NCI-H2081 (cell line): ENCODE measurements at regions not wholly inside any gene's neighbourhood (a gene's known extent, or its start where the extent isn't known, plus 50 kb on each side); places are given as distances from the start of the nearest gene placed in this dataset.

Experiments used
- DNase-seq, 2 experiments: peaks; one replicate each; lab custom pipeline; 2025; lab: John Stamatoyannopoulos, UW

DNA sequence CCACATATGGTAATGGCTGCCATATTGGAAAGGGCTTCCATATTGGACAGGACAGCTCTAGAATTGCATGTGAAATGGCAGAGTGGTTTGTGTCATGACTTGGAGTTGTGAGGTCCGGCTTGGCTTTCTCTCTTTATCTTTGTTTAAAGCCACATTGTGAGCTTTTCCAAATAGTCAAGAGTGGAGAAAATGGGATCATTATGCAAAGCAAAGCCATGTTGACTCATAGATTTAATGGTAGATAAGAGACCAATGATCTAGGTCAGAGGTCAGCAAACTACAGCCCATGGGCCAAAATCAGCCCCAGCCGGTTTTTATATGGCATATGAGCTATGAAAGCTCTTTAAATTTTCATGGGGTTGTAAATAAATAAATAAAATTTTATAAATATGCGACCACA is 449.1 kb downstream of the BCL11B start:
- DNase-seq: no peak

GRCh38 chr14:98826618-98827017 is 445.4 kb downstream of the BCL11B start:
- no peak for DNase-seq

DNA sequence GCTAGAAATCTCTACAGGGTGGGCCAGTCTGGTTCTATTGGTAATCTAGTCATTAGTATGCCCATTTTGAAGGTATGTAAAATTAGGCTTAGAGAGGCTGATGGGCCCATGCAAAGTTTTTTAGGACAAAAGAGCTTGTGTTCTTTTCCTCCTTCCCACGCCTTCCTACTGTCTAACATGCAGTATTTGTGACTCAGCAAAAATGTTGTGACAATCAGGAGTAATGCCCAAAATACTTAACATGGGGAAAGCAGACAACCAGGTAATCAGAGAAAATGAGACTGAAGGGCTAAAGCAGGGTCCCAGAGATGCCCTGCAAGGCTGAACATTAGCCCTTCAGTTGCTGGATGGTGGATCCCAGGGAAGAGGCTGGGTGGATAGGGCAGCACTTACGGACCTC is 437.9 kb downstream of the BCL11B start:
- no peak for DNase-seq

- DNase-seq: no peak
Measured at GRCh38 chr14:98835051-98835824, 436.8 kb downstream of the BCL11B start.

DNA sequence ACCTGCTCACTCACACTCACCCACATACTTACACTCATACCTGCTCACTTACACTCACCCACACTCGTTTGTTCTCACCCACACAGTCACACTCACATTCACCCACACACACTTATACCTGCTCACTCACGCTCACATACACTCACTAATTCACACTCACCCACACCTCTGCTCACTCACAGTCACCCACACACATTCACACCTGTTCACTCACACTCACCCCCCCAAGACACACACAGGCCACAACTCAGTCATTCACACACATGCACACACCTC is 436.2 kb downstream of the BCL11B start:
- DNase-seq: no peak

GRCh38 chr14:98840091-98840490 is 431.9 kb downstream of the BCL11B start:
- DNase-seq: no peak

DNA sequence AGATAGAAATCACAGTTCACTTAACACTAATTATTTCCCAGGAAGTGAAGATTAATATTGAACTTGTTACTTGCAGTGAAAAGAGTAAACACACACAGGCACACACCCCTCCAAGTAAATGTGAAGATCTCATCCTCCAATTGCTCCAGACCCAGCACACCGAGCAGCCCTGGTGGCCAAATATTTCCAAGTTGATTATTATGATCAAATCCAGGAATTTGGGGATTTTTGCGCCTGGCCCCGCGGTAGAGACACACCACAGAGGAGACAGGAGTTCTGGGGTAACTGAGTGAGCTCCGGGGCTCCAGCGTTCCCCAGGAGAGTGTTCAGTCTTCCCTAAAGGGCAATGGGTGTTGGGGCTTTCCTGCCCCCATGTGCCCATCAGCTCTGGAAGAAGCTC is 431.5 kb downstream of the BCL11B start:
- DNase-seq: no peak

DNA sequence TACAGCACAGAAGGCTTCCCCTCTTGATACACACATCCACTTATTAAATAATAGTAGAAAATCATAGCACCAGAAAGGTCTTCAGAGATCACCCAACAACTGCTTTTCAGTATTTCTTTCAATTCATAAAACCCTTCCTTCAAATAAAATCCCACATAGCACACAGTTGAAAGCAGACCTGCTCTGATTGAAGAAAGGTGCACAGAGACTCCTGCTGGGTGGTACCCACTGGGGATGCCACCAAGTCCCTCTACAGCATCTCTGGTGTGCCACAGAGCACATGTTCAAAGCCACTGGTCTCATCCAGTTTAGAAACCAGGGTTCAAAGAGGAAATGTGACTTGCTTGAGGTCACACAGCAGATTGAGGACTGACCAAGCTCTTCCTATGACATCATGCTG is 427.5 kb downstream of the BCL11B start:
- DNase-seq: no peak

- no peak for DNase-seq
Measured at GRCh38 chr14:98847521-98848468, 424.2 kb downstream of the BCL11B start.

- DNase-seq: no peak
Measured at GRCh38 chr14:98853063-98853729, 418.8 kb downstream of the BCL11B start.

GRCh38 chr14:98855926-98856715 is 415.9 kb downstream of the BCL11B start:
- DNase-seq: no peak

GRCh38 chr14:98858158-98858557 is 413.8 kb downstream of the BCL11B start:
- DNase-seq: no peak

- no peak for DNase-seq
Measured at GRCh38 chr14:98858561-98858960, 413.4 kb downstream of the BCL11B start.

DNA sequence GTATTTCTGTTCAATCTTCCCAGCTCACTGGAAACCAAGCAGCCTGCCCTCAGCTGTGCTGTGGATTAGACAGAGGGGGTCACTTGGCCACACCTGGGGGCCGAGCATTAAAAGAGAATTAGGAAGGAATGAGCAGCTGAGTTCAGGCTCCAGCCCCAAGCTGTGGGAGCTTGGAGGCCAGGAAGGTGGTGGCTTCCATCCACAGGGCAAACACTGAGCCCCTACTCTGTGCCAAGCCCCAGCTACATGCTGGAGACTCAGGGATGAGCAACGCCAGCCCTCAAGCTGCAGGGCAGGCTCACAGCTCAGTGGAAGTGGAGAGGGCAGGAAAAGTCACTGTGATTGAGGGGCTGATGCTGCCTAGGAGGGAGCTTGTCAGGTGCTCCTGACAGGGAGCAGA is 412.7 kb downstream of the BCL11B start:
- no peak for DNase-seq

- DNase-seq: no peak
Measured at GRCh38 chr14:98864211-98864610, 407.8 kb downstream of the BCL11B start.

DNA sequence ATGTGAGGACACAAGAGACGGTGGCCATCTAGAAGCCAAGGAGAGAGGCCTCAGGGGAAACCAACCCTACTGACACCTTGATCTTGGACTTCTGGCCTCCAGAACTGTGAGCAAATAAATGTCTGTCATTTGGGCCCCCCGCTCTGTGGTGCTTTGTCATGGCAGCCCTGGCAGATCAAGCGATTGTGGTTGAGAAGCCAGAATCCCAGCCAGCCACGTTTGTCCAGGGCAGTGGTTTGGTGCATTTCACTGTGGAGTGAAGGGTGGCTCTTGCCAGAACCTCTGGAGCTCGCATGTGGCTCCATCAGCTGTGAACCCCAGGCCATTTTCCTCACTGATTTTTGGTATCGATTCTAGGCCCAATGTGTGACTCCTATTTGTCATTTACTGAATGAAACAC is 404.9 kb downstream of the BCL11B start:
- no peak for DNase-seq

DNA sequence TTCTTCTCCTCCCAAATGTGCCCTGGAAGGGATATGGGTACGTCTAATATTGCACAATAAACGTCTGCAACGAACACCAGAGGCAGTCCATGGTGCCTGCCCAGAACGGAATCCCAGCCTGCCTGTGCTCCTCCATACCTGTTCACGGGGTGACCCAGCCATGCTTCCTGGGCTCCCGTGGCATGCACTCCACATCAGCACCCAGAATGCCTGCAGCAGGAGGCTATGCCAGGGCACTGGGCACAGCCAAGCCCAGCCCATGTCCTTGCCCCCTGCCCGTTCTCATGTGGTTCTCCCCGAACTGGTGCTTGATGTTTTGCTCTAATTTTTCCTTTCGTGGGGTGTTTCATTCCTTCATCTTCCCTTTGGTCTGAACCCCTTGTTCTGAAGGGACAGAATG is 404.3 kb downstream of the BCL11B start:
- no peak for DNase-seq

DNA sequence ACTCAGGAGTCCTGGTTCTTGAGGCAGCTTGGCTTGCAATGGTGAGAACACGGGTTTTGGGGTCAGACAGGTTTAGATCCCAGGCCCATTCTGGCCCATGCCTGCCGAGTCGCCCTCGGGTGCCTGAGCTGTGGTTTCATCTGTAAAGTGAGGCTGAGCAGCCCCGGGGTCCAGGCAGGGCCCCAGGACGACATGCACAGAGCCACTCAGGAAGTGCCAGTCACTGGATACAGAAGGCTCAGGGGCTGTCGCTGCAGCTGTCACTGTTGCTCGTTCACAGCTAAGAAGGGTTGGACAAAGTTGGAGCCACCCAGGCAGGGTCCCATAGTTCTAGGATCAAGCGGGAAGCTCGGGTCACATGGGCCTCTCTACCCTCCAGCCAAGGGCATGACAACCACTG is 403.1 kb downstream of the BCL11B start:
- no peak for DNase-seq

GRCh38 chr14:98871796-98872195 is 400.2 kb downstream of the BCL11B start:
- DNase-seq: no peak

DNA sequence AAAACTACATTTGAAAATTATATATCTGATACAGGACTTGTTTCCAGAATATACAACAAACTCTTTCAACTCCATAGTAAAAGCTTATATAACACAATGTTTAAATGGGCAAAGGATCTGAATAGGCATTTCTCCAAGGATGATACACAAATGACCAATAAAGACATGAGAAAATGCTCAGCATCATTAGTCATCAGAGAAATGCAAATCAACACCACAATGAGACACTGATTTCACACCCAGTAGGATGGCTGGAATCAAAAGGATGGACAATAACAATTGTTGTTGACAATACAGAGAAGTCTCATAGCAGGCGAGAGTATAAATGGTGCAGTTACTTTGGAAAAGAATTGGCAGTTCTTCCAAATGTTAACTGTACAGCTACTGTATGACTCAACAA is 394.9 kb downstream of the BCL11B start:
- no peak for DNase-seq

DNA sequence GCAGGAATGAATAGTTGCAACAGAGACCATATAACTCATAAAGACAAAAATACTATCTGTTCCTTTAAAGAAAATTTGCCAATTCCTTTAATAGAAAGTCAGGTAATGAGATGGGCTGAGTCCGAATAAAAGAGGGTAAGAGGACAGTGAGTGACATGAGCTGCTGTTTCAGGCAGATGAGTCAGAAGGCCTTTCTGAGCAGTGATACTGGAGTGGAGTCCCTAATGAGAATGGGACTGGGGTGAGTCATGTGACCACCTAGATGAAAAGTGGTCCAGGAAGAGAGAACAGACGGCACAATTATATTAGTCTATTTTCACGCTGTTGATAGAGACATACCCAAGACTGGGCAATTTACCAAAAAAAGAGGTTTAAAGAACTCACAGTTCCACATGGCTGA is 393.7 kb downstream of the BCL11B start:
- no peak for DNase-seq

- DNase-seq: no peak
Measured at GRCh38 chr14:98886982-98887381, 385.0 kb downstream of the BCL11B start.
